BLaER1 (cell line): ENCODE measurements at regions not wholly inside any gene's neighbourhood (a gene's known extent, or its start where the extent isn't known, plus 50 kb on each side); places are given as distances from the start of the nearest gene placed in this dataset.

Experiments
- H3K27ac ChIP-seq: shearing (Covaris generic); formaldehyde crosslinking; 2 replicates; pipeline ENCODE4 v1.8.1; 2022
- H3K27me3 ChIP-seq: shearing (Covaris generic); formaldehyde crosslinking; 2 replicates; pipeline ENCODE4 v1.8.1; 2022
- H3K36me3 ChIP-seq: shearing (Covaris generic); formaldehyde crosslinking; 2 replicates; pipeline ENCODE4 v1.8.1; 2022
- H3K4me1 ChIP-seq: shearing (Covaris generic); formaldehyde crosslinking; 2 replicates; pipeline ENCODE4 v1.8.1; 2022
- H3K4me2 ChIP-seq: shearing (Covaris generic); formaldehyde crosslinking; 2 replicates; pipeline ENCODE4 v1.8.1; 2022
- H3K4me3 ChIP-seq: shearing (Covaris generic); formaldehyde crosslinking; 2 replicates; pipeline ENCODE4 v1.8.1; 2022
- H3K9ac ChIP-seq: shearing (Covaris generic); formaldehyde crosslinking; 2 replicates; pipeline ENCODE4 v1.8.1; 2022
- H3K9me3 ChIP-seq: shearing (Covaris generic); formaldehyde crosslinking; 2 replicates; pipeline ENCODE4 v1.8.1; 2022
- H4K20me1 ChIP-seq: shearing (Covaris generic); formaldehyde crosslinking; 2 replicates; pipeline ENCODE4 v1.8.1; 2022
- Cebpa-rat ChIP-seq: shearing (Covaris generic); IDR thresholded peaks from 2 replicates; pipeline ENCODE4 v1.8.1; 2022

DNA sequence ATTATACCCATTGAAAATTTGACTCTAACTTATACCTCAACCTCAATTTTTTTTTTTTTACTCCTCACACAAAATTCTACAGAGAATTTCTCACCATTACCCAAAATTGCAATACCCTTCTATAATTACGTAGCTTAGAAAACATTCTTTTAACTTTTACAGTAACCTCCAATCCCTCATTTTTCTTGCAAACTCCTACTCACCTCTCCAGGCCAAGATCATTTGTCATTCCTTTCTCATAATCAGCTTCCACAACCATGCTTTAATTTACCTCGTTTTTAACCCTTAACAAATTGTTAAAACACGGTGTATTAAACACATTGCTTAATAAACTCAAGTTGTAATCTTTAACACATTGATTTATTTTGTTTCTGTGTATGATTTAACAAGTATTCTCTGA, 289.7 kb upstream of the TRAM1L1 start:
- Histone ChIP-seq H3K4me1 (no peaks in the 10 kb centered on the region), H3K36me3 (no peaks in the 10 kb centered on the region), H3K4me3 (no peak overlapping the region), H3K9ac (no peak overlapping the region), H3K4me2 (no peak overlapping the region), H4K20me1 (no peaks in the 10 kb centered on the region), H3K9me3 (no peaks in the 10 kb centered on the region), H3K27ac (no peak overlapping the region), H3K27me3 (no peaks in the 10 kb centered on the region)
- TF ChIP-seq Cebpa-rat: no peak

DNA sequence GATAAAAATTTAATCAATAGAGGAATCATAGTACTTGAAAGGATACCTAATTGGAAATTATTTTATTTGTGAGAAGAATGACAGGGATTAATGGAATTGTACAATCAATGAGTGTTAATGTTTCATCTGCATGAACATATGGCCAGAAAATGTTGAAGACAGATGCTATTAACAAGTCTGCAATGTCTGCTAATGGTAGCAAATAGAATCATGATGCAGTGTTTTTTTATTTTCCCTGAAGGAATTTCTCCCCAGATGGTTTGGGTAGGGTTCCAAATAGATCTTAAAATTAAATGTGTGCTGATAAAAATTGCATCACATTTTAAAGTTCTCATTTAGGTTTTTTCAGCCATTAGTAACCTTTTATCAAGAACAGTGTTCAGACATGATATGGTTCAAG, 291.3 kb upstream of the TRAM1L1 start:
- no peak for TF ChIP-seq Cebpa-rat
- Histone ChIP-seq H3K9ac (no peak overlapping the region), H3K9me3 (no peaks in the 10 kb centered on the region), H3K4me3 (no peak overlapping the region), H3K27ac (no peak overlapping the region), H3K4me1 (no peaks in the 10 kb centered on the region), H3K4me2 (no peak overlapping the region), H4K20me1 (no peaks in the 10 kb centered on the region), H3K36me3 (no peaks in the 10 kb centered on the region), H3K27me3 (no peaks in the 10 kb centered on the region)

DNA sequence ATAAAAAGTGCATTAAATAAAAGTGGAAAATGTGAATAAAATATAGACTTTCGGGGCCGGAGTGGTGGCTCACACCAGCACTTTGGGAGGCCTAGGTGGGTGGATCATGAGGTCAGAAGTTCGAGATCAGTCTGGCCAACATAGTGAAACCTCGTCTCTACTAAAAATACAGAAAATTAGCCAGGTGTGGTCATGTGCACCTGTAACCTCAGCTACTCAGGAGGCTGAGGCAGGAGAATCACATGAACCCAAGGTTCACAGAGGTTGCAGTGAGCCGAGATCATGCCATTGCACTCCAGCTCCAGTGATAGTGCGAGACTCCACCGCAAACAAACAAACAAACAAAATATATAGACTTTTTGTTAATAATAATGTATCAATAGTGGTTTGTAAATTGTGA, 293.6 kb upstream of the TRAM1L1 start:
- Histone ChIP-seq H3K4me2 (no peak overlapping the region), H3K9me3 (no peaks in the 10 kb centered on the region), H3K9ac (no peak overlapping the region), H3K27ac (no peak overlapping the region), H3K4me1 (no peaks in the 10 kb centered on the region), H4K20me1 (no peaks in the 10 kb centered on the region), H3K4me3 (no peak overlapping the region), H3K27me3 (no peaks in the 10 kb centered on the region), H3K36me3 (no peaks in the 10 kb centered on the region)
- no peak for TF ChIP-seq Cebpa-rat

DNA sequence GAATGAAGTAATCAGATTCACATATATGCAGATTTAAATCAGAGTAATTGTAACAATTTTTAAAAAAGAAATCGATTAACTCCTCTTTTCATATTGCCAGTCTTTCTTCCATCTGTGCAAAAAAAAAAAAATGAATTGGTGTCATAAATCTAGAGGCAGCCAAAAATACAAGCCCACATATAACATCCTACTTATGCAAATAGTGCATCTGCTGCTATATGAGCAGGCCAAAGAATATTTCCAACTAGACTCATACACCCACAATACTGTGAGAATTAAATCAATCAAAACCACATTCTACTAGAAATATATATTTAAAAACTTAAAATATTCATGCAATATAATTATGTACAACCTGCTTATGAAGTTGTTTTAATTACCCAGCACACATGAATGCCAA, 298.1 kb upstream of the TRAM1L1 start:
- Histone ChIP-seq H3K9me3 (no peaks in the 10 kb centered on the region), H4K20me1 (no peaks in the 10 kb centered on the region), H3K4me3 (no peak overlapping the region), H3K27ac (no peak overlapping the region), H3K9ac (no peak overlapping the region), H3K27me3 (no peaks in the 10 kb centered on the region), H3K4me2 (no peak overlapping the region), H3K4me1 (no peaks in the 10 kb centered on the region), H3K36me3 (no peaks in the 10 kb centered on the region)
- TF ChIP-seq Cebpa-rat: no peak

DNA sequence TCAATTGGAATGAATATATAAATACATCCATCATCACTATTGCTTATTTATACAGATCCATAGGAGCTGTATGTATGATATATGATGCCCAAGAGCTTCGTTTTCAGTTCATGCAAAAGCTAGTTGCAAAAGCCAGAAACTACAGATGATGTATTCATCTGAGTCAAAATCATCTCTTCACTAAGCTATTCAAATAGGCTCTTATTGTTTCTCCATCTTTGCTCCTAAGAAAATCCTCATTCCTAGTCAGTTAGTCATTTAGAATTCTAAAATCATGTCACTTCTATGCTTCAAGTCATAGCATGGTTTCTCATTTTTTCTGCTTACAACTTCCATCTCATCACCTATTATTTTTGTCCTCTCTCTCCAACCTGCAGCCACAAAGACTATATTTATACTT, 300.1 kb upstream of the TRAM1L1 start:
- Histone ChIP-seq H3K9me3 (no peaks in the 10 kb centered on the region), H4K20me1 (no peaks in the 10 kb centered on the region), H3K4me2 (no peak overlapping the region), H3K9ac (no peak overlapping the region), H3K4me3 (no peak overlapping the region), H3K27me3 (no peaks in the 10 kb centered on the region), H3K36me3 (no peaks in the 10 kb centered on the region), H3K27ac (no peak overlapping the region), H3K4me1 (no peaks in the 10 kb centered on the region)
- TF ChIP-seq Cebpa-rat: no peak

DNA sequence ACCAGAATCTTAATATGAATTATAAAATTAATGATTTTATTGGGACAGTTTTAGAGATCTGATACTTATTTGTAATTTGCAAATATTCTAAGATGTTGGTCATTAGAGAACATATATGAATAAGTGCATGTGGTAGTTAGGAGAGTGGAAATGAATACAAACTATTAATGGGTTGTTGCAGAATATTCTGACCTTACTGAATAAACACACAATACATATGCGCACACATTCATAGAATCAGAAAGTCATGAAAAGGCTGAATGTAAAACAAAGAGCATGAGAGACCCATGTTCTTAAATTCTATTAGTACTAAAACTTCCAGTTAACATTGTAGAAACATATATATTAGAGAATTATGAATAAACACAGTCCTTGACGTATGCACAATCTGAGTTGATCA, 301.7 kb upstream of the TRAM1L1 start:
- H3K9me3 ChIP-seq: no peaks in the 10 kb centered on the region
- no peak for TF ChIP-seq Cebpa-rat
- H3K36me3 ChIP-seq: no peaks in the 10 kb centered on the region
- no peak overlapping the region for H3K9ac ChIP-seq
- no peaks in the 10 kb centered on the region for H4K20me1 ChIP-seq
- H3K27ac ChIP-seq: no peak overlapping the region
- no peaks in the 10 kb centered on the region for H3K4me1 ChIP-seq
- H3K4me3 ChIP-seq: no peak overlapping the region
- H3K4me2 ChIP-seq: no peak overlapping the region
- H3K27me3 ChIP-seq: no peaks in the 10 kb centered on the region

DNA sequence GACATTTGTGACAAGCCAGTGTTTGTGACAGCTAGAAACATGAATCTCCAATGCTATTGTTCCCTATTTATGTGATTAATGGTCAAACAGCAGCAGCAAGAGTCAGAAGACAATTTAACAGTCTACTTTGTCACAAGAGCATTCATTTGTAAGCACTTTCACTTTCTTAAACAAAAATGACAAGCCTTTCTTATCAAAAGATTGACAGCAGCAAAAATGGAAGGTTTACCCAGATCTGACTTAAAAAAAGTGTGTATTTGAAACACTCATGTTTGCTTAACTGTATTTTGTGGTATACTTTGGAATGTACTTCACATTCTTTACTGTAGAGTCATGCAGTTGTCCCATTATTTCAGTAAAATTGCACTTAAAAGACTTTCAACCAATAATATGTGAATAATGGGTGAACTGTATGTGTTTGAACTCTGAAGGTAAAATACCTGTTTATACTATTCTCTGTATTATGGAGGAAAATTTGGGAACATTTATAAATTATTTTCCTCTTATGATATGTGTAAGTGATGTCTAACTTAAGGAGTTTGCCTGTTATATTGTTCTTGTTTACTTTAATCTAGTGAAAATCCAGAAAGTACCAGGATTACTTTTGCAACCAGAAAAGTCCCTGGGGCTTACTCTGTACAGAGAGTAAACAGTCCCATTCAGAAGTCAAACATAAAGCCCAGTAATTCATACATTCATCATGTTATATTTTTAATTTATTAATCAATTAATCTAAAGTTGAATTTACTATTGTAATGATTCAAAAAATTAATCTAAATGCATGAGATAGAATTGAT, 314.9 kb upstream of the TRAM1L1 start:
- Histone ChIP-seq H4K20me1 (no peaks in the 10 kb centered on the region), H3K9me3 (no peaks in the 10 kb centered on the region), H3K36me3 (no peaks in the 10 kb centered on the region), H3K27me3 (no peaks in the 10 kb centered on the region), H3K27ac (no peak overlapping the region), H3K9ac (no peak overlapping the region), H3K4me1 (no peaks in the 10 kb centered on the region), H3K4me2 (no peak overlapping the region), H3K4me3 (no peak overlapping the region)
- no peak for TF ChIP-seq Cebpa-rat

DNA sequence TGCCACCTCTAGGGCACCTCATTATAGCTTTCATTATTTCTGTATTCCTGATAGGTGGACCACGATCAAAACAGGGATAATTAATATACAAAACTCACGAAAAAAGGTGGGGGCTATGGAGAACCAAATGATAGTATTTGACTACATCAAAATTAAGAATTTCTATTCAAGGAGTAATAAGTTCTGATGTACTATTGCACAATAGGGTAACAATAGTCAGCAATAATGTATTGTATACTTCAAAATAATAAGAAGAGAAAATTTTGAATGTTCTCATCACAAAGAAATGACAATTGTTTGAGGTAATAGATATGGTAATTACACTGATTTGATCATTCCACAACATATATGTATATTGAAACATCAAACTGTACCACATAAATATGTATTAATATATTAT, 327.3 kb upstream of the TRAM1L1 start:
- Histone ChIP-seq H3K4me1 (no peaks in the 10 kb centered on the region), H3K9me3 (no peaks in the 10 kb centered on the region), H3K9ac (no peak overlapping the region), H3K27me3 (no peaks in the 10 kb centered on the region), H3K4me3 (no peak overlapping the region), H3K36me3 (no peaks in the 10 kb centered on the region), H4K20me1 (no peaks in the 10 kb centered on the region), H3K27ac (no peak overlapping the region), H3K4me2 (no peak overlapping the region)
- no peak for TF ChIP-seq Cebpa-rat

DNA sequence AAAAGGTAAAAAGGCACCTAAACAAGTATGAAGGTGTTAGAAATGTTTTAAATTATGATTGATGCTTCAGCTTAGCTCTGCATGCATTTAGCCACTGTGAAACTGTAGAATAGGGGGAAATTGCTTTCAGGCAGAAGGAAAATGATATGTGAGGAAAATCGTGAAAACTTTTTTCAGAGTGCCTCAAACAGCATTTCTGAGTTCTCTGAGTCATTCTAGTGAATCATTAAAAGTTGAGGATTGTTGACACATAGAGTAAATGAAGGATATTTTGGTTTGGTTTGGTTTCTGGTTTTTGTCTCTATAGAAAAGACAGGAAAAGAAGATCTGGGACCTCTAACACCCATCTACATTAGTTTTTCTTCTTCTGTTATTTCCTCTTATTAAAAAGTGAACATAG, 332.5 kb upstream of the TRAM1L1 start:
- Histone ChIP-seq H3K4me2 (no peak overlapping the region), H3K36me3 (no peaks in the 10 kb centered on the region), H3K4me3 (no peak overlapping the region), H3K27me3 (no peaks in the 10 kb centered on the region), H3K27ac (no peak overlapping the region), H3K9me3 (no peaks in the 10 kb centered on the region), H3K9ac (no peak overlapping the region), H4K20me1 (no peaks in the 10 kb centered on the region), H3K4me1 (peaks cover 14% of the 10 kb centered on the region)
- no peak for TF ChIP-seq Cebpa-rat

DNA sequence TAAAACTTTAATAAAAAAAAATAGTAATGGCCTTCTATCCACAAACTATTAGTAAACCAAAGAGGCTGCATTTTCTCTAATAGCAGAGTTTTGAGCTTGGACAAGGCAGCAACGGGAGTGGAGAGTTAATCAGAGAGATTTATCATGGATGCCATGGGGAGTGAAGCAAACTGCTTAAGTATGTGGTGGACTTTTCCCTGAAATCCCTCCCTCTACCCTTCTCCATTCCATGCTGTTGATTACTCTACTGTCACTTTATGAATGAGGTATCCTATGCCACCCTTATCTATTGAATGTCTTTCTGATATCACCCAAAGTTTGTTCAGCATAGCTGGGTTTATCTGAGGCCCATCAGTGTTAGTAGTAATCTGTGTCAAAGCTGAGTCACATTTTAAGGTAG, 335.6 kb upstream of the TRAM1L1 start:
- Histone ChIP-seq H3K9me3 (no peaks in the 10 kb centered on the region), H3K9ac (no peak overlapping the region), H3K27ac (no peak overlapping the region), H3K4me1 (peaks cover 25% of the 10 kb centered on the region), H3K36me3 (no peaks in the 10 kb centered on the region), H3K27me3 (no peaks in the 10 kb centered on the region), H3K4me3 (no peak overlapping the region), H3K4me2 (no peak overlapping the region), H4K20me1 (no peaks in the 10 kb centered on the region)
- TF ChIP-seq Cebpa-rat: no peak

DNA sequence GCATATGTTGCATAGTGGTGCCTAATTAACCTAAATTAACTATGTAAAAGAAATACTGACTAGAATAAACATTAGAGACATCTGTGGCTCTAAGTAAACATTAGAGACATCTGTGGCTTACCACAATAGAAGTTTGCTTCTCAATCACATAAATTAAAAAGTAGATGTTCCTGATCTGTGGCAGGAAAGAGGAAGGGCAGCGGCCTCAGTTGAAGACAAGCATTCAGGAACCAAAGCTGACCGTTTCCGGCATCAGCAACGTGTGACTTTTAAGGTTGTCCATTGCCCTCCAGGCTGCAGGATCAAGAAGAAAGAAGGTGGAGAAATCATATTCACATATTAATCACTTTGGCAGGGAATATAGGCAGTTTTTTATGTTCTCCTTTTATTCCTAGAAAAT, 336.3 kb upstream of the TRAM1L1 start:
- Histone ChIP-seq H3K27me3 (no peaks in the 10 kb centered on the region), H4K20me1 (no peaks in the 10 kb centered on the region), H3K9ac (no peak overlapping the region), H3K9me3 (no peaks in the 10 kb centered on the region), H3K36me3 (no peaks in the 10 kb centered on the region), H3K4me2 (peak overlapping the region; percentile 64), H3K4me1 (peaks cover 29% of the 10 kb centered on the region), H3K4me3 (no peak overlapping the region), H3K27ac (no peak overlapping the region)
- TF ChIP-seq Cebpa-rat: no peak
